BJ (cell line): ENCODE measurements at regions not wholly inside any gene's neighbourhood (a gene's known extent, or its start where the extent isn't known, plus 50 kb on each side); places are given as distances from the start of the nearest gene placed in this dataset.

Source experiments
- CTCF ChIA-PET: fragments of 350-600 bp; formaldehyde crosslinking; extraction: SDS; loops from one replicate; lab custom pipeline; 2021; ENCODE audit warnings: antibody characterized with exemption, inconsistent platforms; lab: Yijun Ruan, JAX
- POLR2A ChIA-PET: fragments of 300-600 bp; sonication (Branson Sonifier 250); formaldehyde crosslinking; extraction: SDS; loops from one replicate; lab custom pipeline; 2021; ENCODE audit warnings: antibody characterized with exemption; lab: Charles Lee
- DNase-seq: peaks from one replicate; pipeline ENCODE4 v3.0.0-alpha.2; 2011; ENCODE audit warnings: low read depth
- H3K27me3 ChIP-seq: 2 replicates; pipeline ENCODE4 v1.6.0; 2011; ENCODE audit warnings: low read length; ENCODE audit not compliant: control insufficient read depth, insufficient read depth
- H3K36me3 ChIP-seq: 2 replicates; pipeline ENCODE4 v1.5.1; 2011; ENCODE audit warnings: low read length; ENCODE audit not compliant: control insufficient read depth, insufficient read depth
- H3K4me3 ChIP-seq: 2 replicates; pipeline ENCODE4 v1.5.1; 2011; ENCODE audit warnings: low read depth, mild to moderate bottlenecking, control low read depth, low read length
- CTCF ChIP-seq: IDR thresholded peaks from 2 replicates; pipeline ENCODE4 v1.5.1; 2011; ENCODE audit warnings: low read depth, mild to moderate bottlenecking, control low read depth, inconsistent platforms, low read length, moderate library complexity; ENCODE audit not compliant: insufficient read depth

- no peaks in the 10 kb centered on the region for H3K36me3 ChIP-seq
- DNase-seq, result no peak
- no peaks in the 10 kb centered on the region for H3K27me3 ChIP-seq
- no peak overlapping the region for H3K4me3 ChIP-seq
- CTCF ChIA-PET, result interaction anchor here (0.7 kb wide), 1 partner anchor 11 kb away, joined by 3 read pairs; no protein-coding TSS in a partner anchor
- POLR2A ChIA-PET, result no interaction called here
- no peak for TF ChIP-seq CTCF
Measured at GRCh38 chr6:47170617-47170947, 128.4 kb upstream of the ADGRF1 start.

GRCh38 chr6:47169785-47170616, 127.9 kb upstream of the ADGRF1 start:
- CTCF ChIA-PET, result interaction anchor here (0.7 kb wide), 1 partner anchor 11 kb away, joined by 3 read pairs; no protein-coding TSS in a partner anchor
- DNase-seq, result no peak
- no peak overlapping the region for H3K4me3 ChIP-seq
- H3K36me3 ChIP-seq, result no peaks in the 10 kb centered on the region
- H3K27me3 ChIP-seq, result no peaks in the 10 kb centered on the region
- POLR2A ChIA-PET, result no interaction called here
- no peak for TF ChIP-seq CTCF

- DNase-seq, result peak; percentile 92
- H3K4me3 ChIP-seq, result no peak overlapping the region
- no peaks in the 10 kb centered on the region for H3K27me3 ChIP-seq
- ChIA-PET CTCF (interaction anchor here (1.4 to 1.9 kb wide), 3 partner anchors 9 to 140 kb away, joined by 3 to 6 read pairs (median 5); no protein-coding TSS in a partner anchor), POLR2A (interaction anchor here (1.1 kb wide), 1 partner anchor 20 kb away, joined by 4 read pairs; no protein-coding TSS in a partner anchor)
- TF ChIP-seq CTCF, result peak; percentile 13; the same call in 1 of the 2 replicates
- no peaks in the 10 kb centered on the region for H3K36me3 ChIP-seq
Measured at GRCh38 chr6:47168180-47168579, 126.0 kb upstream of the ADGRF1 start.

- no peak for TF ChIP-seq CTCF
- Histone ChIP-seq H3K36me3 (no peaks in the 10 kb centered on the region), H3K4me3 (no peak overlapping the region), H3K27me3 (no peaks in the 10 kb centered on the region)
- no peak for DNase-seq
- ChIA-PET POLR2A (no interaction called here), CTCF (interaction anchor here (0.9 to 1.8 kb wide), 4 partner anchors 9 to 83 kb away, joined by 3 to 4 read pairs (median 3); no protein-coding TSS in a partner anchor)
Measured at GRCh38 chr6:47165918-47166317, 123.8 kb upstream of the ADGRF1 start.

GRCh38 chr6:47164877-47165276, 122.7 kb upstream of the ADGRF1 start:
- H3K36me3 ChIP-seq, result no peaks in the 10 kb centered on the region
- POLR2A ChIA-PET, result no interaction called here
- CTCF ChIA-PET, result interaction anchor here (0.7 to 1.8 kb wide), 2 partner anchors 27 to 67 kb away, joined by 3 to 4 read pairs; no protein-coding TSS in a partner anchor

More at GRCh38 chr6:47164877-47165276, 122.7 kb upstream of the ADGRF1 start:
- Histone ChIP-seq H3K4me3 (no peak overlapping the region), H3K27me3 (no peaks in the 10 kb centered on the region)
- TF ChIP-seq CTCF, result no peak
- no peak for DNase-seq
